ENCODE measurements at regions not wholly inside any gene's neighbourhood (a gene's known extent, or its start where the extent isn't known, plus 50 kb on each side); places are given as distances from the start of the nearest gene placed in this dataset.

DNA sequence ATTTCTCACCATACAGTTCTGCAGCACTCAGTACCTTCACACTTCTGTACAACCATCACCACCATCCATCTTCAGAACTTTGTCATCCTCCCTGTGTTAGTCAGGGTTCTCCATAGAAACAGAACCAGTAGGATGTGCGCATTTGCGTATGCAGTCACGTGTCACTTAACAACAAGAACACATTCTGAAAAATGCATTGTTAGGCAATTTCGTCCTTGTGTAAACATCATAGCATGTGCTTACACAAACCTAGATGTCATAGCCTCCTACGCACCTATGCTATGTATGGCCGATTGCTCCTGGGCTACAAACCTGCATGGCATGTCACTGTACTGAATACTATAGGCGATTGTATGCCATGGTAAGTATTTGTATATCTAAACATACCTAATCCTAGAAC, 66.2 kb upstream of the PTPRT start:
- TF ChIP-seq, protein P1, sequence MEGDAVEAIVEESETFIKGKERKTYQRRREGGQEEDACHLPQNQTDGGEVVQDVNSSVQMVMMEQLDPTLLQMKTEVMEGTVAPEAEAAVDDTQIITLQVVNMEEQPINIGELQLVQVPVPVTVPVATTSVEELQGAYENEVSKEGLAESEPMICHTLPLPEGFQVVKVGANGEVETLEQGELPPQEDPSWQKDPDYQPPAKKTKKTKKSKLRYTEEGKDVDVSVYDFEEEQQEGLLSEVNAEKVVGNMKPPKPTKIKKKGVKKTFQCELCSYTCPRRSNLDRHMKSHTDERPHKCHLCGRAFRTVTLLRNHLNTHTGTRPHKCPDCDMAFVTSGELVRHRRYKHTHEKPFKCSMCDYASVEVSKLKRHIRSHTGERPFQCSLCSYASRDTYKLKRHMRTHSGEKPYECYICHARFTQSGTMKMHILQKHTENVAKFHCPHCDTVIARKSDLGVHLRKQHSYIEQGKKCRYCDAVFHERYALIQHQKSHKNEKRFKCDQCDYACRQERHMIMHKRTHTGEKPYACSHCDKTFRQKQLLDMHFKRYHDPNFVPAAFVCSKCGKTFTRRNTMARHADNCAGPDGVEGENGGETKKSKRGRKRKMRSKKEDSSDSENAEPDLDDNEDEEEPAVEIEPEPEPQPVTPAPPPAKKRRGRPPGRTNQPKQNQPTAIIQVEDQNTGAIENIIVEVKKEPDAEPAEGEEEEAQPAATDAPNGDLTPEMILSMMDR (IDR thresholded peaks at IDR 0.05; ENCODE audit: low read length) = no peak
- TF ChIP-seq EZH2 (IDR thresholded peaks at IDR 0.05; ENCODE audit: borderline replicate concordance, low read length) = no peak
- H3K4me1 ChIP-seq (ENCODE audit: insufficient read depth, low read length, severe bottlenecking) = no peaks in the 10 kb centered on the region
- no peaks in the 10 kb centered on the region for H3F3A ChIP-seq (ENCODE audit: insufficient read depth, low read length)
- H3K79me2 ChIP-seq (ENCODE audit: insufficient read depth, low read length) = no peaks in the 10 kb centered on the region
- no peak overlapping the region for H3K4me3 ChIP-seq (ENCODE audit: low read depth, low read length, poor library complexity, severe bottlenecking)
- no peak overlapping the region for H2AFZ ChIP-seq (ENCODE audit: low read length)
- H4K20me1 ChIP-seq (ENCODE audit: insufficient read depth, low read length) = no peaks in the 10 kb centered on the region
- no peak overlapping the region for H3K4me2 ChIP-seq (ENCODE audit: low read length)
- no peaks in the 10 kb centered on the region for H3K36me3 ChIP-seq (ENCODE audit: insufficient read depth, low read length)
- no peak overlapping the region for H3K9ac ChIP-seq (ENCODE audit: low read length)
- no peaks in the 10 kb centered on the region for H3K27me3 ChIP-seq (ENCODE audit: insufficient read depth, low read length)
- no peaks in the 10 kb centered on the region for H3K9me3 ChIP-seq (ENCODE audit: low read length)
- H3K27ac ChIP-seq (ENCODE audit: low read depth, low read length, poor library complexity, severe bottlenecking) = no peak overlapping the region
- no peaks in the 10 kb centered on the region for H3K9me2 ChIP-seq (ENCODE audit: low read depth, low read length)

DNA sequence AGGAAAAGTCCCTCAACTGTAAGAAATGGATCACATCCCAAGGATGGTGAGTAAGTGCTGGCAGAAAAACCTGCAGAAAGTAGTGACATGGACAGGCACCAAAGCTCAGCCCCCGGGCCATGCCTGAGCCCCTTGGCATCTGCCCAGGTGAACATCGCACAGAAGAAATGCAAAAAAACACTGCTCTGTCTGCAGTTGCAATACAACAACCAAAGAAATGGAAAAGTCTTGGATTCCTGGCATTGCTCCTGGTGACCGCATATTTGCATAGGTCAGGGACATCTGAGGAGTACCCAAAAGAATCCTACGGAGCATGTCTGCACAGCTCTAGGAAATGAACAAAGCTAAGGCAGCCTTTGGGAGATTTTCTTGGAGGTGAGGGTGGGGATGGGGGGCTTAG, 63.1 kb upstream of the PTPRT start:
- Histone ChIP-seq H3F3A (ENCODE audit: insufficient read depth, low read length) (no peaks in the 10 kb centered on the region), H3K27ac (ENCODE audit: low read depth, low read length, poor library complexity, severe bottlenecking) (no peak overlapping the region), H3K9me3 (ENCODE audit: low read length) (no peaks in the 10 kb centered on the region), H3K4me1 (ENCODE audit: insufficient read depth, low read length, severe bottlenecking) (no peaks in the 10 kb centered on the region), H3K79me2 (ENCODE audit: insufficient read depth, low read length) (no peaks in the 10 kb centered on the region), H2AFZ (ENCODE audit: low read length) (no peak overlapping the region), H3K9ac (ENCODE audit: low read length) (no peak overlapping the region), H3K4me3 (ENCODE audit: low read depth, low read length, poor library complexity, severe bottlenecking) (no peak overlapping the region), H3K4me2 (ENCODE audit: low read length) (no peak overlapping the region), H4K20me1 (ENCODE audit: insufficient read depth, low read length) (no peaks in the 10 kb centered on the region), H3K36me3 (ENCODE audit: insufficient read depth, low read length) (no peaks in the 10 kb centered on the region), H3K9me2 (ENCODE audit: low read depth, low read length) (no peaks in the 10 kb centered on the region), H3K27me3 (ENCODE audit: insufficient read depth, low read length) (no peaks in the 10 kb centered on the region)
- TF ChIP-seq, protein P1 (IDR thresholded peaks at IDR 0.05; ENCODE audit: low read length) = no peak
- no peak for TF ChIP-seq EZH2 (IDR thresholded peaks at IDR 0.05; ENCODE audit: borderline replicate concordance, low read length)

- no peaks in the 10 kb centered on the region for H3K4me1 ChIP-seq (ENCODE audit: insufficient read depth, low read length, severe bottlenecking)
- H3K9me3 ChIP-seq (ENCODE audit: low read length) = no peaks in the 10 kb centered on the region
- H3K9me2 ChIP-seq (ENCODE audit: low read depth, low read length) = no peaks in the 10 kb centered on the region
- H4K20me1 ChIP-seq (ENCODE audit: insufficient read depth, low read length) = no peaks in the 10 kb centered on the region
- TF ChIP-seq, protein P1 (IDR thresholded peaks at IDR 0.05; ENCODE audit: low read length) = no peak
- no peak for TF ChIP-seq EZH2 (IDR thresholded peaks at IDR 0.05; ENCODE audit: borderline replicate concordance, low read length)
- H3K27ac ChIP-seq (ENCODE audit: low read depth, low read length, poor library complexity, severe bottlenecking) = no peak overlapping the region
- no peaks in the 10 kb centered on the region for H3K27me3 ChIP-seq (ENCODE audit: insufficient read depth, low read length)
- no peaks in the 10 kb centered on the region for H3F3A ChIP-seq (ENCODE audit: insufficient read depth, low read length)
- no peak overlapping the region for H3K9ac ChIP-seq (ENCODE audit: low read length)
- H3K36me3 ChIP-seq (ENCODE audit: insufficient read depth, low read length) = no peaks in the 10 kb centered on the region
- H3K79me2 ChIP-seq (ENCODE audit: insufficient read depth, low read length) = no peaks in the 10 kb centered on the region
- H2AFZ ChIP-seq (ENCODE audit: low read length) = no peak overlapping the region
- no peak overlapping the region for H3K4me3 ChIP-seq (ENCODE audit: low read depth, low read length, poor library complexity, severe bottlenecking)
- H3K4me2 ChIP-seq (ENCODE audit: low read length) = no peak overlapping the region
Observed at GRCh38 chr20:43248341-43248740, 58.6 kb upstream of the PTPRT start.

Measured in OCI-LY1 (cell line).